Chondrocyte (in vitro differentiated cells): ENCODE measurements at regions not wholly inside any gene's neighbourhood (a gene's known extent, or its start where the extent isn't known, plus 50 kb on each side); places are given as distances from the start of the nearest gene placed in this dataset.

Experiments
- DNase-seq: peaks from one replicate; pipeline ENCODE4 v3.0.0; 2021; ENCODE audit warnings: mixed read lengths, low spot score
- H3K27ac Mint-ChIP-seq: one replicate; pipeline ENCODE4 v1.8.0; 2021; ENCODE audit warnings: mild to moderate bottlenecking, moderate library complexity, mixed read lengths; ENCODE audit not compliant: unreplicated experiment
- H3K27me3 Mint-ChIP-seq: 2 replicates; pipeline ENCODE4 v1.8.0; 2021; ENCODE audit warnings: low read depth, mixed read lengths
- H3K36me3 Mint-ChIP-seq: 2 replicates; pipeline ENCODE4 v1.8.0; 2021; ENCODE audit warnings: low read depth, mixed read lengths
- H3K4me1 Mint-ChIP-seq: 2 replicates; pipeline ENCODE4 v1.8.0; 2021; ENCODE audit warnings: low read depth, mild to moderate bottlenecking, mixed read lengths
- H3K4me3 Mint-ChIP-seq: one replicate; pipeline ENCODE4 v1.8.0; 2021; ENCODE audit warnings: mild to moderate bottlenecking, moderate library complexity, mixed read lengths; ENCODE audit not compliant: unreplicated experiment
- H3K9me3 Mint-ChIP-seq: 2 replicates; pipeline ENCODE4 v1.8.0; 2021; ENCODE audit warnings: low read depth, mixed read lengths
- CTCF ChIP-seq: fragments of 200-600 bp; sonication (generic); IDR thresholded peaks from 2 replicates; pipeline ENCODE4 v1.5.0; 2021; ENCODE audit warnings: antibody characterized with exemption, mild to moderate bottlenecking, moderate library complexity

- no peak for TF ChIP-seq CTCF
- peaks cover 7% of the 10 kb centered on the region for H3K27me3 Mint-ChIP-seq
- DNase-seq = no peak
- H3K4me1 Mint-ChIP-seq = no peaks in the 10 kb centered on the region
- peaks cover 25% of the 10 kb centered on the region for H3K9me3 Mint-ChIP-seq
- H3K4me3 Mint-ChIP-seq = no peak overlapping the region
- no peak overlapping the region for H3K27ac Mint-ChIP-seq
- no peaks in the 10 kb centered on the region for H3K36me3 Mint-ChIP-seq
Measured at GRCh38 chr11:97279341-97279740, 889.5 kb downstream of the JRKL start.

GRCh38 chr11:97280347-97280746, 890.5 kb downstream of the JRKL start:
- Mint-ChIP-seq H3K27me3 (peaks cover 7% of the 10 kb centered on the region), H3K27ac (no peak overlapping the region), H3K4me3 (no peak overlapping the region)

GRCh38 chr11:97289823-97290222, 900.0 kb downstream of the JRKL start:
- H3K27ac Mint-ChIP-seq = no peak overlapping the region
- TF ChIP-seq CTCF = no peak
- H3K9me3 Mint-ChIP-seq = no peaks in the 10 kb centered on the region
- peaks cover 4% of the 10 kb centered on the region for H3K4me1 Mint-ChIP-seq
- no peak for DNase-seq
- no peaks in the 10 kb centered on the region for H3K36me3 Mint-ChIP-seq
- no peak overlapping the region for H3K4me3 Mint-ChIP-seq
- no peaks in the 10 kb centered on the region for H3K27me3 Mint-ChIP-seq

More at GRCh38 chr11:97280347-97280746, 890.5 kb downstream of the JRKL start:
- no peak for DNase-seq
- TF ChIP-seq CTCF = no peak
- no peaks in the 10 kb centered on the region for H3K36me3 Mint-ChIP-seq
- no peaks in the 10 kb centered on the region for H3K4me1 Mint-ChIP-seq
- H3K9me3 Mint-ChIP-seq = peaks cover 15% of the 10 kb centered on the region

GRCh38 chr11:97290464-97291041, 900.7 kb downstream of the JRKL start:
- Mint-ChIP-seq H3K4me3 (no peak overlapping the region), H3K27me3 (no peaks in the 10 kb centered on the region), H3K4me1 (peaks cover 4% of the 10 kb centered on the region), H3K9me3 (no peaks in the 10 kb centered on the region), H3K27ac (no peak overlapping the region), H3K36me3 (no peaks in the 10 kb centered on the region)
- DNase-seq = no peak
- no peak for TF ChIP-seq CTCF

DNA sequence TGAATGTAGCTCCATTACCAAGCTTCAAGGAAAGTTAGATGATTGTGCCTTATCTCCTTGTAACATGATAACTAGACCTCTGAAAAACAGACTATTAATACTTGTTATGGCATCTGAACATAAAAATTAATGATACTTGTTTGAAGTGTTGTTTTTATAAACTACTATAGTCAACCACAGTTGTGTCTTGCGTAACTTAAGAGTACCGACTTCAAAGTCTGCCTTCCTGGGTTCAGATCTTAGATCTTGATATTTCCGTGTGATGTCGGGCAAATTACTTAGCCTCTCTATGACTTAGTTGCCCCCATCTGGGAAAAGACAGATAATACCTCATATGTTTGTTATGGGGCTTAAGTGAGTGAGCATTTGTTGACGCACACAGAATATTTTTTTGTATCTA, 906.5 kb downstream of the JRKL start:
- Mint-ChIP-seq H3K9me3 (no peaks in the 10 kb centered on the region), H3K27me3 (no peaks in the 10 kb centered on the region)
- no peak for DNase-seq

More for the DNA sequence above, 906.5 kb downstream of the JRKL start:
- Mint-ChIP-seq H3K4me3 (no peak overlapping the region), H3K4me1 (no peaks in the 10 kb centered on the region), H3K27ac (no peak overlapping the region), H3K36me3 (no peaks in the 10 kb centered on the region)
- no peak for TF ChIP-seq CTCF
